Mesothelial cell of epicardium (in vitro differentiated cells): ENCODE measurements at regions not wholly inside any gene's neighbourhood (a gene's known extent, or its start where the extent isn't known, plus 50 kb on each side); places are given as distances from the start of the nearest gene placed in this dataset.

Experiments
- DNase-seq, 2 experiments: peaks; one replicate each; pipeline ENCODE4 v3.0.0; 2021; ENCODE audit warnings: low spot score in 2 of 2; ENCODE audit not compliant: unreplicated experiment in 2 of 2
- H3K27ac Mint-ChIP-seq: 2 replicates; pipeline ENCODE4 v1.8.0; 2021; ENCODE audit warnings: mixed read lengths
- H3K27me3 Mint-ChIP-seq: 2 replicates; pipeline ENCODE4 v1.8.0; 2021; ENCODE audit warnings: low read depth, mixed read lengths
- H3K36me3 Mint-ChIP-seq: 2 replicates; pipeline ENCODE4 v1.8.0; 2021; ENCODE audit warnings: mixed read lengths
- H3K4me1 Mint-ChIP-seq: 2 replicates; pipeline ENCODE4 v1.8.0; 2021; ENCODE audit warnings: mixed read lengths
- H3K4me3 Mint-ChIP-seq: 2 replicates; pipeline ENCODE4 v1.8.0; 2021; ENCODE audit warnings: mild to moderate bottlenecking, moderate library complexity, mixed read lengths
- H3K9me3 Mint-ChIP-seq: 2 replicates; pipeline ENCODE4 v1.8.0; 2021; ENCODE audit warnings: mixed read lengths
- CTCF ChIP-seq: fragments of 200-600 bp; sonication (generic); IDR thresholded peaks from one replicate; pipeline ENCODE4 v1.5.0; 2021; ENCODE audit warnings: antibody characterized with exemption; ENCODE audit not compliant: unreplicated experiment

- H3K4me3 Mint-ChIP-seq, result no peak overlapping the region
- no peaks in the 10 kb centered on the region for H3K36me3 Mint-ChIP-seq
- H3K9me3 Mint-ChIP-seq, result peaks cover 10% of the 10 kb centered on the region
- peaks cover 3% of the 10 kb centered on the region for H3K4me1 Mint-ChIP-seq
- H3K27me3 Mint-ChIP-seq, result no peaks in the 10 kb centered on the region
- DNase-seq, result no peak
- TF ChIP-seq CTCF, result no peak
- H3K27ac Mint-ChIP-seq, result no peak overlapping the region
Measured at GRCh38 chr3:192042116-192042515, 581.2 kb downstream of the PYDC2 start.

- H3K27me3 Mint-ChIP-seq, result no peaks in the 10 kb centered on the region
- H3K4me3 Mint-ChIP-seq, result no peak overlapping the region
- H3K9me3 Mint-ChIP-seq, result no peaks in the 10 kb centered on the region
- no peak for DNase-seq
- H3K36me3 Mint-ChIP-seq, result no peaks in the 10 kb centered on the region
- no peak overlapping the region for H3K27ac Mint-ChIP-seq
- no peak for TF ChIP-seq CTCF
- H3K4me1 Mint-ChIP-seq, result no peaks in the 10 kb centered on the region
Measured at GRCh38 chr3:192054881-192055280, 593.9 kb downstream of the PYDC2 start.

- no peak for TF ChIP-seq CTCF
- Mint-ChIP-seq H3K4me3 (no peak overlapping the region), H3K4me1 (peaks cover 7% of the 10 kb centered on the region), H3K36me3 (no peaks in the 10 kb centered on the region), H3K27me3 (no peaks in the 10 kb centered on the region), H3K9me3 (no peaks in the 10 kb centered on the region), H3K27ac (no peak overlapping the region)
- no peak for DNase-seq
Measured at GRCh38 chr3:192055946-192056345, 595.0 kb downstream of the PYDC2 start.

- Mint-ChIP-seq H3K27me3 (no peaks in the 10 kb centered on the region), H3K4me1 (peaks cover 7% of the 10 kb centered on the region), H3K27ac (no peak overlapping the region), H3K36me3 (no peaks in the 10 kb centered on the region), H3K4me3 (no peak overlapping the region), H3K9me3 (no peaks in the 10 kb centered on the region)
- no peak for TF ChIP-seq CTCF
- DNase-seq, result no peak
Measured at GRCh38 chr3:192057261-192057660, 596.3 kb downstream of the PYDC2 start.

GRCh38 chr3:192060160-192060781, 599.3 kb downstream of the PYDC2 start:
- H3K4me1 Mint-ChIP-seq, result peaks cover 9% of the 10 kb centered on the region
- H3K27ac Mint-ChIP-seq, result no peak overlapping the region
- no peak for TF ChIP-seq CTCF
- no peaks in the 10 kb centered on the region for H3K36me3 Mint-ChIP-seq
- no peaks in the 10 kb centered on the region for H3K27me3 Mint-ChIP-seq
- no peak overlapping the region for H3K4me3 Mint-ChIP-seq
- no peak for DNase-seq
- no peaks in the 10 kb centered on the region for H3K9me3 Mint-ChIP-seq

- no peak overlapping the region for H3K27ac Mint-ChIP-seq
- no peak for TF ChIP-seq CTCF
- H3K27me3 Mint-ChIP-seq, result no peaks in the 10 kb centered on the region
- H3K36me3 Mint-ChIP-seq, result no peaks in the 10 kb centered on the region
- no peak overlapping the region for H3K4me3 Mint-ChIP-seq
- H3K4me1 Mint-ChIP-seq, result peaks cover 9% of the 10 kb centered on the region
- no peak for DNase-seq
- no peaks in the 10 kb centered on the region for H3K9me3 Mint-ChIP-seq
Measured at GRCh38 chr3:192061426-192061825, 600.5 kb downstream of the PYDC2 start.
